GM12873 (cell line): ENCODE measurements at regions not wholly inside any gene's neighbourhood (a gene's known extent, or its start where the extent isn't known, plus 50 kb on each side); places are given as distances from the start of the nearest gene placed in this dataset.

Source experiments
- CTCF ChIP-seq: IDR thresholded peaks from 2 replicates; pipeline ENCODE4 v1.5.1; 2012; ENCODE audit warnings: low read depth, mild to moderate bottlenecking, moderate library complexity, low read length, control low read depth; ENCODE audit not compliant: insufficient read depth; ENCODE audit errors: missing control alignments

GRCh38 chr4:12488672-12489071 lies 995.5 kb downstream of the RAB28 start:
- no peak for TF ChIP-seq CTCF

GRCh38 chr4:12487000-12487399 lies 997.1 kb downstream of the RAB28 start:
- TF ChIP-seq CTCF: no peak

- no peak for TF ChIP-seq CTCF
Observed at GRCh38 chr4:12472087-12472486, 1012.1 kb downstream of the RAB28 start.

- TF ChIP-seq CTCF: no peak
Observed at GRCh38 chr4:12471193-12471592, 1012.9 kb downstream of the RAB28 start.

- no peak for TF ChIP-seq CTCF
Observed at GRCh38 chr4:12459126-12459525, 1025.0 kb downstream of the RAB28 start.

- TF ChIP-seq CTCF: no peak
Observed at GRCh38 chr4:12458621-12459020, 1025.5 kb downstream of the RAB28 start.

- TF ChIP-seq CTCF: no peak
Observed at GRCh38 chr4:12452291-12452690, 1023.6 kb upstream of the HS3ST1 start.

GRCh38 chr4:12447451-12447850 lies 1018.8 kb upstream of the HS3ST1 start:
- no peak for TF ChIP-seq CTCF
